PC-3 (cell line): ENCODE measurements at regions not wholly inside any gene's neighbourhood (a gene's known extent, or its start where the extent isn't known, plus 50 kb on each side); places are given as distances from the start of the nearest gene placed in this dataset.

Source experiments
- ATAC-seq: fragments of 200-7000 bp; cut with Tn5 transposase; 2 replicates; pipeline ENCODE4 v1.9.1; 2020; ENCODE audit warnings: mild to moderate bottlenecking, moderate library complexity
- BruUV-seq: library from RNA; stranded (reverse); fragments of 400-500 nt; replicated peaks from 2 replicates; lab custom pipeline; 2021; lab: Mats Ljungman, UMichigan
- CTCF ChIA-PET: fragments of 300-600 bp; sonication (Branson Sonifier 250); formaldehyde crosslinking; loops from one replicate; lab custom pipeline; 2022; ENCODE audit warnings: antibody characterized with exemption; lab: Charles Lee
- POLR2A ChIA-PET: fragments of 300-600 bp; sonication (Branson Sonifier 250); formaldehyde crosslinking; loops from one replicate; lab custom pipeline; 2022; ENCODE audit warnings: antibody characterized with exemption; ENCODE audit not compliant: unreplicated experiment; lab: Charles Lee
- DNase-seq: peaks from one replicate; pipeline ENCODE4 v3.0.0-alpha.2; 2015
- H2AFZ ChIP-seq: fragments of 300-600 bp; sonication (generic); 2 replicates; pipeline ENCODE4 v1.6.0; 2016; ENCODE audit warnings: antibody characterized with exemption, low read length
- H3F3A ChIP-seq: fragments of 300-600 bp; sonication (generic); one replicate; pipeline ENCODE4 v1.6.0; 2017; ENCODE audit warnings: antibody characterized with exemption, low read length, control low read depth, mild to moderate bottlenecking; ENCODE audit not compliant: unreplicated experiment
- H3K27ac ChIP-seq: fragments of 300-600 bp; sonication (generic); 2 replicates; pipeline ENCODE4 v1.5.1; 2016; ENCODE audit warnings: mild to moderate bottlenecking, low read length
- H3K27me3 ChIP-seq: fragments of 300-600 bp; sonication (generic); 2 replicates; pipeline ENCODE4 v1.6.1; 2016; ENCODE audit warnings: low read length, mixed read lengths
- H3K36me3 ChIP-seq: fragments of 300-600 bp; sonication (generic); 2 replicates; pipeline ENCODE4 v1.6.1; 2016; ENCODE audit warnings: low read depth, mixed run types, low read length, mixed read lengths
- H3K4me1 ChIP-seq: fragments of 300-600 bp; sonication (generic); 2 replicates; pipeline ENCODE4 v1.5.1; 2016; ENCODE audit warnings: low read length; ENCODE audit not compliant: insufficient read depth
- H3K4me2 ChIP-seq: fragments of 300-600 bp; sonication (generic); 2 replicates; pipeline ENCODE4 v1.6.0; 2016; ENCODE audit warnings: low read length
- H3K4me3 ChIP-seq: fragments of 300-600 bp; sonication (generic); 2 replicates; pipeline ENCODE4 v1.5.1; 2016; ENCODE audit warnings: mild to moderate bottlenecking, low read length, mixed read lengths
- H3K79me2 ChIP-seq: fragments of 300-600 bp; sonication (generic); 2 replicates; pipeline ENCODE4 v1.6.1; 2017; ENCODE audit warnings: low read length, mixed read lengths
- H3K9ac ChIP-seq: fragments of 300-600 bp; sonication (generic); 2 replicates; pipeline ENCODE4 v1.6.0; 2016; ENCODE audit warnings: mild to moderate bottlenecking, low read length
- H3K9me2 ChIP-seq: fragments of 300-600 bp; sonication (generic); replicated peaks from 2 replicates; pipeline ENCODE4 v1.6.1; 2016; ENCODE audit warnings: mixed run types, low read length, mixed read lengths
- H3K9me3 ChIP-seq: fragments of 300-600 bp; sonication (generic); 2 replicates; pipeline ENCODE4 v1.6.1; 2016; ENCODE audit warnings: low read length, mixed read lengths
- H4K20me1 ChIP-seq: fragments of 300-600 bp; sonication (generic); 2 replicates; pipeline ENCODE4 v1.6.1; 2016; ENCODE audit warnings: low read length, mixed read lengths
- EZH2 ChIP-seq: fragments of 300-600 bp; sonication (generic); IDR thresholded peaks from one replicate; pipeline ENCODE4 v1.6.1; 2017; ENCODE audit warnings: antibody characterized with exemption, mild to moderate bottlenecking, low read length; ENCODE audit not compliant: unreplicated experiment
- EZH2phosphoT487 ChIP-seq: fragments of 300-600 bp; sonication (generic); IDR thresholded peaks from 2 replicates; pipeline ENCODE4 v1.6.1; 2018; ENCODE audit warnings: mild to moderate bottlenecking, antibody characterized with exemption, low read length, borderline replicate concordance
- intact Hi-C: fragments of 100-400 bp; cut with micrococcal nuclease; formaldehyde crosslinking; loops from 2 replicates; pipeline ENCODE4 v1.9.0; 2023
- TF ChIP-seq, protein P1 (sequence below): fragments of 300-600 bp; sonication (generic); conservative IDR thresholded peaks from 2 replicates; pipeline ENCODE4 v1.5.1; 2017; ENCODE audit warnings: antibody characterized with exemption, low read depth, mild to moderate bottlenecking, low read length

DNA sequence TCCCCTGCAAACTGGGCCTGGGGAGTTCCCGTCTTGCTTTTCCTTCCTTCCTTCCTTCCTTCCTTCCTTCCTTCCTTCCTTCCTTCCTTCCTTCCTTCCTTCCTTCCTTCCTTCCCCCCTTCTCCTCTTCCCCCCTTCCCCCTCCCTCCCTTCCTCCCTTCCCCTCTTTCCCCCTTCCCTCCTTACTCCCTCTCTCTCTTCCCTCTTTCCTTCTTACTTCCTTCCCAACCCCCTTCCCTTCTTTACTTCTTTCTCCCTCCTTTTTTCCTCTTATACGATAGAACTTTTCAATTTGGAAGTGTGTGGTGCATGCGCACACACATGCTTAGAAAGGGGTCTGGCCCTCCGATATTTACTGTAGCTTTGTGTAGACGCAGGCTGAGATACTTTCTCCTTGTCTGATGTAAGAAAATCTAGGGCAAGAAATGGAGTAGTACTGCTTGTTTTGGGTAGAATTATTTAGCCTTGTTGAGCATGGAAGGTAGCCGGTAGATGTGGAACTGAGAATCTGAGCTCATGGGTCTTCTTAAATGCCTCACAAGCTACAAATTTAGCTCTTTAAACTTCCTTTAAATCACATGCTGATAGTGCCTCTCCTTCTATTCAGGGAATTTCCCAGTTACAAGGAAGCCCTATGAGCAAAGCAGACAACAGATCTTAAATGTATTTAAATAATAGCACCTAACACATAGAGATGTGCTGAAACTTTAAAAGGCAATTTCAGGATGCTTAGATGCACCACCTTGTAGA lies 189.6 kb downstream of the GPAT3 start:
- H3K27me3 ChIP-seq = no peaks in the 10 kb centered on the region

DNA sequence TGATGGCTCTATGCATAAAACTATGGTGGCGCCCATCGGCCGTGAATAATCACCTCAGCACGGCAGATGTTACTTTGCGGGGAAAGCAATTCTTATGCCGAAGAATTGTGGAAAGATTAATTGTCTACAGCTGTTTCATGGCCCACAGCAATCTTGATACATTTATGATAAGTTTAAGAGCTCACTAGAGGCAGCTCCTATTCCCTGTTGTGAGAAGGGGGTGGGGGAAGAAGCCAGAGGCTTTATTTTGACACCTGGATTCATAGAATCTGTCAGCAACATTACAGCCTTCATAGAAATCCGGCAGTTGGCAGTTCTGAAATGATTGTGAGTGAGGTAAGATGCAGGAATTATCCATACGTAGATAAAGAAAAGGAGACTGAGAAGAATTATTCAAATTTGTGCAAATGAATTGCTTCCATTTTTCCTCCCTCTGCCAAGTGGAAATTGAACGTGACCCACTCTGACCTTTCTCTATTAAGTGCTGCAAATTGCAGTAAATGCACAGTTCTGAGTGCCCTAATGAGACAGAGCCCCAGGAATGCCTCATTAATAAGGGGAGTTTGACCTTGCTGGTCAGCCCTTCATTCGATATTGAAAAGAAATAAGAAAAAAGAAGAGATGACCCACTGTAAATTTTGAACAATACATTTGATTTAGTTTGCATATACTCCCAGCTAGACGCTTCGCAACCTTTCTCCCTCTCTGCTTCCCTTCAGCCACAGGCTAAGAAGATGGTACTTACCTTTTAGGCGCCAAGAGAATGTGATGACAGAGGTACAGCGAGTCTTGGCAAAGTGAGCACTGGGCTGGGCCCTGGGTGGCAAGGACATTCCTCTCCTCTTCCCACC lies 188.8 kb downstream of the GPAT3 start:
- no peak overlapping the region for H3K27ac ChIP-seq
- CTCF ChIA-PET = no interaction called here
- no peak overlapping the region for H3K9ac ChIP-seq
- no peaks in the 10 kb centered on the region for H3K4me1 ChIP-seq
- no peaks in the 10 kb centered on the region for H3K27me3 ChIP-seq
- H3K79me2 ChIP-seq = no peaks in the 10 kb centered on the region
- no peaks in the 10 kb centered on the region for H3K36me3 ChIP-seq
- H3K9me3 ChIP-seq = no peaks in the 10 kb centered on the region
- H4K20me1 ChIP-seq = no peaks in the 10 kb centered on the region
- no TSS peak for BruUV-seq
- intact Hi-C loops = no loop called here
- H3K9me2 ChIP-seq = no peaks in the 10 kb centered on the region
- TF ChIP-seq EZH2 (no peak), EZH2phosphoT487 (no peak)
- TF ChIP-seq, protein P1, sequence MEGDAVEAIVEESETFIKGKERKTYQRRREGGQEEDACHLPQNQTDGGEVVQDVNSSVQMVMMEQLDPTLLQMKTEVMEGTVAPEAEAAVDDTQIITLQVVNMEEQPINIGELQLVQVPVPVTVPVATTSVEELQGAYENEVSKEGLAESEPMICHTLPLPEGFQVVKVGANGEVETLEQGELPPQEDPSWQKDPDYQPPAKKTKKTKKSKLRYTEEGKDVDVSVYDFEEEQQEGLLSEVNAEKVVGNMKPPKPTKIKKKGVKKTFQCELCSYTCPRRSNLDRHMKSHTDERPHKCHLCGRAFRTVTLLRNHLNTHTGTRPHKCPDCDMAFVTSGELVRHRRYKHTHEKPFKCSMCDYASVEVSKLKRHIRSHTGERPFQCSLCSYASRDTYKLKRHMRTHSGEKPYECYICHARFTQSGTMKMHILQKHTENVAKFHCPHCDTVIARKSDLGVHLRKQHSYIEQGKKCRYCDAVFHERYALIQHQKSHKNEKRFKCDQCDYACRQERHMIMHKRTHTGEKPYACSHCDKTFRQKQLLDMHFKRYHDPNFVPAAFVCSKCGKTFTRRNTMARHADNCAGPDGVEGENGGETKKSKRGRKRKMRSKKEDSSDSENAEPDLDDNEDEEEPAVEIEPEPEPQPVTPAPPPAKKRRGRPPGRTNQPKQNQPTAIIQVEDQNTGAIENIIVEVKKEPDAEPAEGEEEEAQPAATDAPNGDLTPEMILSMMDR = no peak
- DNase-seq (no peak), ATAC-seq (no peak)
- no peak overlapping the region for H2AFZ ChIP-seq
- POLR2A ChIA-PET = no interaction called here
- H3F3A ChIP-seq = no peaks in the 10 kb centered on the region
- no peak overlapping the region for H3K4me2 ChIP-seq
- no peak overlapping the region for H3K4me3 ChIP-seq

More for the DNA sequence above, 189.6 kb downstream of the GPAT3 start:
- no peak for DNase-seq
- Histone ChIP-seq H4K20me1 (no peaks in the 10 kb centered on the region), H3K4me2 (no peak overlapping the region), H3K9me2 (no peaks in the 10 kb centered on the region), H3F3A (no peaks in the 10 kb centered on the region), H2AFZ (no peak overlapping the region), H3K4me3 (no peak overlapping the region), H3K79me2 (no peaks in the 10 kb centered on the region), H3K36me3 (no peaks in the 10 kb centered on the region), H3K27ac (no peak overlapping the region), H3K9me3 (no peaks in the 10 kb centered on the region), H3K4me1 (no peaks in the 10 kb centered on the region), H3K9ac (no peak overlapping the region)
- intact Hi-C loops = no loop called here
- TF ChIP-seq, protein P1 = no peak
- TF ChIP-seq EZH2 (no peak), EZH2phosphoT487 (no peak)
- POLR2A ChIA-PET = interaction anchor here (0.7 kb wide), 1 partner anchor 22 kb away, joined by 5 read pairs; no protein-coding TSS in a partner anchor
- BruUV-seq = no TSS peak
- CTCF ChIA-PET = no interaction called here
- ATAC-seq = no peak
